Thyroid gland (tissue), 4 donors: ENCODE measurements at regions not wholly inside any gene's neighbourhood (a gene's known extent, or its start where the extent isn't known, plus 50 kb on each side); places are given as distances from the start of the nearest gene placed in this dataset.

Source experiments
- CTCF ChIP-seq, 6 experiments: fragments of 200-600 bp in 3 of 6; fragments of 450-650 bp in 3 of 6; sonication (generic) in 3 of 6; IDR thresholded peaks; one replicate each; pipeline ENCODE4 v1.5.1; 2016 to 2019; ENCODE audit warnings: antibody characterized with exemption in 6 of 6, mild to moderate bottlenecking in 2 of 6, inconsistent platforms in 1 of 6, moderate library complexity in 1 of 6
- POLR2A ChIP-seq, 2 donors: fragments of 450-650 bp; IDR thresholded peaks; one replicate each; pipeline ENCODE4 v1.6.1; 2017; ENCODE audit warnings: antibody characterized with exemption in 2 of 2, mild to moderate bottlenecking in 2 of 2, moderate library complexity in 1 of 2

GRCh38 chr9:107886826-107887225 is 397.3 kb upstream of the KLF4 start:
- TF ChIP-seq CTCF (IDR thresholded peaks at IDR 0.05) (no peak), POLR2A (IDR thresholded peaks at IDR 0.05) (no peak)
